Hypothalamus (tissue), 51 donors: ENCODE measurements at regions not wholly inside any gene's neighbourhood (a gene's known extent, or its start where the extent isn't known, plus 50 kb on each side); places are given as distances from the start of the nearest gene placed in this dataset.
A peak's percentile ranks its signal among the peaks of the same experiment; 100 is the strongest.

Source experiments
- DNase-seq, 51 donors: peaks; one replicate each; lab custom pipeline; 2025; lab: John Stamatoyannopoulos, UW

DNA sequence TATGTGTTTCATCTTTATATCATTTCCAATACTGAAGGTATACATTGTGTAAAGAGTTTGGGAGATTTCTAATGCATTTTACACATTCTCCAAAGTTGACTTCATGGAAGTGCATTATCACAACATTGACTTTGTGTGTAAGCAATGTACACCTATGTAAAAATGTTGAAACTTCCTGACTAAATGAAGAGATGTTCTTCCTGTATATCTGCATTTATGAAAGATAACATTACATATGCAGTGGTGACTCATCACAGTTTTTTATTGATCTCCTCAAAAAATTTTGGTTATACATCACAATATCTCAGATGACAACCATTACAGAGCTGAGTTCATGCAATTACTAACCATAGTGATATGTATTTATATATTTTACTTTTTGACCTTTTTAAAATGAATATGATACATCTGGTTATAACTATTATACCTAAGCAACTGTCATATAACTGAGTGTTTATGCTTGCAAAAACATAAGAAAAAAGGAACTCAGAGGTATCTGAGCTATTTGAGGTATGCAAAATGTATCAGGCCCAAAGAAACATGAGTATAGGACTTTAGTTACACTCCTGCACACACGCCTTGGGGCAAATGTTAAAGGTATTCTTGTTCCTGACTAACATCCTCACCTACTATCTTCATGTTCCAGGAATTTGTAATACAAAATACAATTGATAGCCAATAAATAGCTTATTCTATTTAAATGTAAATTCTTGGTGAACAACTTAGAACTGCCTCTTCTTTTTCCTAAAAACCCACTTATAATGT is 88.2 kb upstream of the OLFM3 start:
- DNase-seq = no peak

GRCh38 chr1:102083192-102083591 is 86.5 kb upstream of the OLFM3 start:
- no peak for DNase-seq

DNA sequence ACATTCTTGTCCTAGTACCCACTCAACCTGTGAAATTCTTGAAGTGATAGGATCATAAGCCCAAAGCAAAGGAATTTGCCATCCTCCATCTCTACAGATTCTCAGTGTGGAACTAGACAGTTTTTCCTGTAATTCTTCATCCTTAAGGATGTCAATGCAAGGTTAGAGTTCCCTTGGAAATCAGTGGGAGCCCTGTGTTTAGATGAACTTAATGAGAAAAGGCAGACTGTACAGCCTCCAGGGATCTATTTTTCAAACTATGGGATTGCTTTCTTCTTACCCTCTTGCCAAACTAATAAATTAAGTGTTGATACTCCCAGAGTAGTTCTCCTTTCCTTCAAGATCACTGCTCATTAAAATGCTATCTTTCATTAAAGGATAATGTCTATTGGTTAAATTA is 78.1 kb upstream of the OLFM3 start:
- DNase-seq = no peak

DNA sequence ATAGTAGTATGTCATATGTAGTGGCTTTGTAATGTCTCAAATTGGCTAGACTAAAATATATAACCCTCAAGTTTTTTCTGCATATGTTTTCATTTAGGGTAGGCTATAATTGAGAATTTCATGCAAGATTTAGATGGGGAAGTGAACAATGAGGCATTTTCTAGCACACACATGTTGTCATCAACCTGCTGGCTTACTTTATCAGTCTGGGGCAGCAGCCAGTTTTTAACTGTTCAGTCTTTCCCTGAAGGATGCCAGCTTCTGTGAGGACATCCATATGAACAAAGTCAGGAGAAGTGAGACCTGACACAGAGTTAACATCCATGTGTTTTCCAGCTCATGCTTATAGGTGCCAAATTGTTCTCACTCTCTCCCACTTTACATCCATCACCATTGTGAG is 74.7 kb upstream of the OLFM3 start:
- peak in 1 of 51 donors; percentile 2 for DNase-seq

DNA sequence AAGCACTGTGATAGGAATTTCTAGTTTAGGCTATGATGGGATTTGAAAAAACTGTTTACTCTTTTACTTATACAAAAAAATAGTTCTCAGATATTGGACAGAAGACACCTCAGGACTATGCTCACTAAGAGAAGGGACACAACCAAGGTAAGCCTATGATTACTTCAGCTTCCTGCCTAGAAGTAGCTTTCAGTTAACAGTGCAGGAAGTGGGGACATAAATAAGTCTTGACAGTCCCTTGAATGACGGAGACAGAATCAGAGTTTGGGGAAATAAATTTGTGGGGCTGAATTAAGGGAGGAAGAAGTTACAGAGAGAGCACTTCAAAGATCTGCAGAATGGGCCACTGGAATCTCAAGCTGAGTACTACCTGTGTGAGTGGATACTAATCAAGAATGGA is 53.8 kb upstream of the OLFM3 start:
- DNase-seq = no peak

GRCh38 chr1:102047724-102048123 is 51.0 kb upstream of the OLFM3 start:
- DNase-seq = no peak
